ENCODE measurements at regions not wholly inside any gene's neighbourhood (a gene's known extent, or its start where the extent isn't known, plus 50 kb on each side); places are given as distances from the start of the nearest gene placed in this dataset.

DNA sequence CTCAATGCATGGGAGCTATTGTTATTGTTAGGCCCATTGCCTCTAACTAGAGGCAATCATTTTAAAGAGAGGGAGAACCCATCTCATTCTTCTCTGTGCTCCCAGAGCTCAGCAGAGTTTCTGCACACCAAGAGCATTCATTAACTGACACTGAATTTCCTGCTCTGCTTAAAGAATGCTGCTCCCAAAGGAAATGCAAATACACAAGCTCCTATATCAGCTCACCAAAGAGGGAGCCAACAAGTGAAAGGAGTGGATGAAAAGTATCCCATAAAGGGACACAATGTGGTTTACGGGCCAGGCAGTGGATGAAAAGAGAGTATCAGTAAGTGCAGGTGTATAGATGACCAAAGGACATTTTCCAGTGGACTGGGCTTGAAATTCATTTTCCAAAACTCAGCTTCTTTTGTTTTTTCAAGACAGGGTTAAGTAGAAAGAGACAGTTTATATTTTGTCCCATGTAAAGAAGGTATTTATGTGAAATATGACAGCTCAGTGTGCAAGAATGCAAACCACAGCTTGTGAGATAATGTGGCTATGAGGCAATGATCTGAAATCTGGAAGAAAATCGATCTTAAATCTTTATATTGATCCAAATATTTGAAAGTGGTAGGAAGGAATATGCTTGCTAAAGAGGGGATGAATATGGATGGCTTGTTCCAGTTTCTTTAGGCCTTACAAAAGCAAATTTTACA, 207.7 kb upstream of the CAMK1G start:
- no peak for FAIRE-seq
- TF ChIP-seq POLR2A (IDR thresholded peaks at IDR 0.05; ENCODE audit: low read depth, low read length) (no peak), TAF1 (IDR thresholded peaks at IDR 0.05; ENCODE audit: low read depth, low read length) (no peak), POLR2AphosphoS5 (IDR thresholded peaks at IDR 0.05; ENCODE audit: low read depth, low read length) (no peak), PAX5 (IDR thresholded peaks at IDR 0.05; ENCODE audit: insufficient read depth, low read length, severe bottlenecking) (no peak)
- no peak for DNase-seq (ENCODE audit: insufficient read length, low spot score)

DNA sequence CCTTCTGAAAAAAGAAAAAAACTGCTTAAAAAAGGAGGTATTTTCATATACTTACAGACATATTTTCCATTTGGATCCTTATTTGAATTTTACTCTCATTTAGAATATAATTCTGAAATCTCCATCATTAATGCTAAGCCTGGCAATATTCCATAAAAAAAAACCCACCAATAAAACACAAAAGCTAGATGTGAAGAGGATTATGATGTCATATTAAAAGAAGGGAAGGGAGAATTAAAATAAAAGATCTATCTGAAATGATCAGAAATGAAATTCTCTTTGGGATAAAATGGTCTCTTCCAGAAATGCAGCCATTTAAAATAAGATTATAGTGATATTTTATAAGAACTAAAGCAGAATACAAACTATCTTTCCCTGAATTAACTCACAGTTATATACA, 206.7 kb upstream of the CAMK1G start:
- no peak for FAIRE-seq
- no peak for DNase-seq (ENCODE audit: insufficient read length, low spot score)
- no peak for TF ChIP-seq PAX5 (IDR thresholded peaks at IDR 0.05; ENCODE audit: insufficient read depth, low read length, severe bottlenecking)
- no peak for TF ChIP-seq SPI1 (IDR thresholded peaks at IDR 0.05; ENCODE audit: low read depth, low read length)
- no peak for TF ChIP-seq POU2F2 (IDR thresholded peaks at IDR 0.05; ENCODE audit: low read depth, low read length)
- TF ChIP-seq POLR2AphosphoS5 (IDR thresholded peaks at IDR 0.05; ENCODE audit: low read depth, low read length): no peak
- no peak for TF ChIP-seq TAF1 (IDR thresholded peaks at IDR 0.05; ENCODE audit: low read depth, low read length)
- TF ChIP-seq POLR2A (IDR thresholded peaks at IDR 0.05; ENCODE audit: low read depth, low read length): no peak

DNA sequence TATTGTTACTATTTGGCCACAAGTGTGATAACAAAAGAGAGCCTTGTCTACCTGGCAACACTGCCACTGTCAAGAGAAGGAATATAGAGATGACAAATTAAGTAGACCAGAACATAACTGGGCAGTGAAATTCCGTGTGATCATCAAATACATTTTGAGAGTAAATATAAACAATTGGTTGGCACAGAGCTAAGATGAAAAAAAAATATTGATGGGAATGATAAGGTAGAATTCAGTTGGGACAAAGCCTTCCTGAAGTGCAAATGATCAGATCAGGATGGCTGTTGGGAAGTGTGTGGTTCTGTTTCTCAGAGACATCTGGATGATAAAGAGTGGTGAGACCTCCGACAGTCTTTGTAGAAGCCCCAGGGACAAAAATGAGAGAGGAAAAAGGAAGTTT, 205.5 kb upstream of the CAMK1G start:
- FAIRE-seq (no peak), DNase-seq (ENCODE audit: insufficient read length, low spot score) (no peak)
- TF ChIP-seq TAF1 (IDR thresholded peaks at IDR 0.05; ENCODE audit: low read depth, low read length) (no peak), POLR2A (IDR thresholded peaks at IDR 0.05; ENCODE audit: low read depth, low read length) (no peak), SPI1 (IDR thresholded peaks at IDR 0.05; ENCODE audit: low read depth, low read length) (no peak), POU2F2 (IDR thresholded peaks at IDR 0.05; ENCODE audit: low read depth, low read length) (no peak), POLR2AphosphoS5 (IDR thresholded peaks at IDR 0.05; ENCODE audit: low read depth, low read length) (no peak)

DNA sequence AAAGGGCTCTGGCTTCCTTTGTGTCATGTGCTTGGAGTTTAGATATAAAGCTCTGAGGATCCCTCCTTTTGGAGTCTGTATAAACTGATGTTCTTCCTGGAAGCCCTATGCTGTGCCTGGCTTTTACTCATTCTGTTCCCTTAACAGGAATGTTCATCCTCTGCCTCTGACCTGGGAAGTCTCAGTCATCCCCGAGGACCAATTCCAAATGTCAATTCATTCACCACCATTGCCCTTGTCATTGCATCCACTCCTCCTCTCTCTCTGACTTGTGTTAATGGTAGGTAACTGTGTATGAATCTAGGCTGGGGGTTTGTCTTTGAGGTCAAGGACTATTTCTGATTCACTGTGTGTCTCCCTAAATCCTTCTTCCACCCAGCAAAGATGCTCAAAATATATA, 204.2 kb upstream of the CAMK1G start:
- TF ChIP-seq TAF1 (IDR thresholded peaks at IDR 0.05; ENCODE audit: low read depth, low read length) (no peak), POU2F2 (IDR thresholded peaks at IDR 0.05; ENCODE audit: low read depth, low read length) (no peak), POLR2A (IDR thresholded peaks at IDR 0.05; ENCODE audit: low read depth, low read length) (no peak), PAX5 (IDR thresholded peaks at IDR 0.05; ENCODE audit: insufficient read depth, low read length, severe bottlenecking) (no peak), SPI1 (IDR thresholded peaks at IDR 0.05; ENCODE audit: low read depth, low read length) (no peak), POLR2AphosphoS5 (IDR thresholded peaks at IDR 0.05; ENCODE audit: low read depth, low read length) (no peak)
- no peak for DNase-seq (ENCODE audit: insufficient read length, low spot score)
- no peak for FAIRE-seq

DNA sequence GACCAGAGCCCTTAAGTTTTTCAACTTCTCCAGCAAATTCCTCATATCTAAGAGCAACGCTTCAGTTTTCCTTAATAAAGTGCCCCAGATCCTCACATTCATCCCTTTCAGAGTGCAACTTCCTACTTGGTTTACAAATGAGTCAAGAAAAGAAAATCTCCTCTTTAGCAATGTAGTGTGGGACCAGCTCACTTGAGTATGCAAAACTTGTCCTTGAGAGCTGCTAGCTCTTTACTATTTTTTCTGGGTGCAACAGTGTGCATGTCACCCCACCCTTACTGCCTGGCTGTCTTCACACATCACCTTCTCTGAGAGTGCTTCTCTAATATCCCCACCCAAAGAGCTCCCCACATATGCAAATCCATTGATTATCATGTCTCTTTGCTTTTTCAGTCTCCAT, 203.1 kb upstream of the CAMK1G start:
- DNase-seq (ENCODE audit: insufficient read length, low spot score): no peak
- no peak for FAIRE-seq
- TF ChIP-seq POU2F2 (IDR thresholded peaks at IDR 0.05; ENCODE audit: low read depth, low read length) (no peak), PAX5 (IDR thresholded peaks at IDR 0.05; ENCODE audit: insufficient read depth, low read length, severe bottlenecking) (no peak), POLR2A (IDR thresholded peaks at IDR 0.05; ENCODE audit: low read depth, low read length) (no peak), SPI1 (IDR thresholded peaks at IDR 0.05; ENCODE audit: low read depth, low read length) (no peak), POLR2AphosphoS5 (IDR thresholded peaks at IDR 0.05; ENCODE audit: low read depth, low read length) (no peak)

DNA sequence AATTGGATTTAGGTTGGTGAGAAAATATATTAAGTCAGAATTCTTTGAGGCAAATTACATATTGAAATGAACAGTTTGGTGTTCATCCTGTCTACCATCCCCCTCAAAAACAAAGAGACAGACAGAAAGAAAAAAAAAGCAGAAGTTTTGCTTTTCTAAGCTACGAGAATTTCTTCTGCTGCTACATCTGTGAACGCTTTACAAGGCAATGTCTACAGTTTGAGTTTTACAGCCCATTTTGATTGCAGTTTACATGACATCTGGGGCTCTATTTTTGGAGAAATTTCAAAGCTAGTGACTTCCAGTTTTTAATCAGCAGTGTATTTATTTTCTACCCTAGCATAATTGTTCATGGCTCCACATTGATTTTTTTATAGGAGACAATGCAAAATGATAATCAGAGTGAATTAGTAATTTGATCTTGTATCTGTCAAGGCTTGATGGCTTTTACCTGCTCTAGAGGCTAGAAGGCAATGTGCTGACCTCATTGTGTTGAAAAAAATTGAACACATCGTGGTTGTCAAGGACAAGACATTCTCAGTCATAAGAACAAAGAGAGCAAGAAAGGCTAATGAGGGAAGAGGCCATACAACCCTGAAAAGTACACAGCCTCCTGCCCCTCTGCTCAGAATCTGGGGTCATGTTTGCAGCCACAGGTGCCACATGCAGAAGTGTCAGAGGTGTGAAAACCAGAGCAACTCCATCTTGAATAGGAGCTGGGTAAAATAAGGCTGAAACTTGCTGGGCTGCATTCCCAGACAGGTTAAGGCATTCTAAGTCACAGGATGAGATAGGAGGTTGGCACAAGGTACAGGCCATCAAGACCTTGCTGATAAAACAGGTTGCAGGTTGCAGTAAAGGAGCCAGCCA, 201.0 kb upstream of the CAMK1G start:
- TF ChIP-seq POLR2A (IDR thresholded peaks at IDR 0.05; ENCODE audit: low read depth, low read length) (no peak), PAX5 (IDR thresholded peaks at IDR 0.05; ENCODE audit: insufficient read depth, low read length, severe bottlenecking) (no peak)
- no peak for FAIRE-seq
- DNase-seq (ENCODE audit: insufficient read length, low spot score): no peak

DNA sequence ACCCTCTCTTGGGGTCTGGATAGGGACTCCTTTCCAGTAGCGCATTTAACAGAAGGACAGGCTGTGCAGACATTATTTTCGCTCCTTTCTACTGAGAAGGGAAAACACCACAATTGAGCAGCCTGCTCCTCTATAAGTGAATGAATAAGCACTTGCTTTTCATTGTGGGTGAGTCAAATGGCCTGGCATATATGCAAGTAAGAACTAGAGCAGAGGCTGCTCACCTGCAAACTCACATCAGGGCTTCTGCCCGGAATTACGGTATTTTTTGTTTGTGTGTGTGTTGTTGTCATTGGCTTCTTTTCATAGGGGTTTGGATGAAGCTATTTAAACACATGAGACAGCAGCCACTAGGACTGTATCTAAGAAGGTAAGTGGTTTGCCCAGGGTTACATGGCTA, 200.1 kb upstream of the CAMK1G start:
- no peak for DNase-seq (ENCODE audit: insufficient read length, low spot score)
- TF ChIP-seq TAF1 (IDR thresholded peaks at IDR 0.05; ENCODE audit: low read depth, low read length) (no peak), POLR2AphosphoS5 (IDR thresholded peaks at IDR 0.05; ENCODE audit: low read depth, low read length) (no peak), SPI1 (IDR thresholded peaks at IDR 0.05; ENCODE audit: low read depth, low read length) (no peak), PAX5 (IDR thresholded peaks at IDR 0.05; ENCODE audit: insufficient read depth, low read length, severe bottlenecking) (no peak), POLR2A (IDR thresholded peaks at IDR 0.05; ENCODE audit: low read depth, low read length) (no peak), POU2F2 (IDR thresholded peaks at IDR 0.05; ENCODE audit: low read depth, low read length) (no peak)
- FAIRE-seq: no peak

DNA sequence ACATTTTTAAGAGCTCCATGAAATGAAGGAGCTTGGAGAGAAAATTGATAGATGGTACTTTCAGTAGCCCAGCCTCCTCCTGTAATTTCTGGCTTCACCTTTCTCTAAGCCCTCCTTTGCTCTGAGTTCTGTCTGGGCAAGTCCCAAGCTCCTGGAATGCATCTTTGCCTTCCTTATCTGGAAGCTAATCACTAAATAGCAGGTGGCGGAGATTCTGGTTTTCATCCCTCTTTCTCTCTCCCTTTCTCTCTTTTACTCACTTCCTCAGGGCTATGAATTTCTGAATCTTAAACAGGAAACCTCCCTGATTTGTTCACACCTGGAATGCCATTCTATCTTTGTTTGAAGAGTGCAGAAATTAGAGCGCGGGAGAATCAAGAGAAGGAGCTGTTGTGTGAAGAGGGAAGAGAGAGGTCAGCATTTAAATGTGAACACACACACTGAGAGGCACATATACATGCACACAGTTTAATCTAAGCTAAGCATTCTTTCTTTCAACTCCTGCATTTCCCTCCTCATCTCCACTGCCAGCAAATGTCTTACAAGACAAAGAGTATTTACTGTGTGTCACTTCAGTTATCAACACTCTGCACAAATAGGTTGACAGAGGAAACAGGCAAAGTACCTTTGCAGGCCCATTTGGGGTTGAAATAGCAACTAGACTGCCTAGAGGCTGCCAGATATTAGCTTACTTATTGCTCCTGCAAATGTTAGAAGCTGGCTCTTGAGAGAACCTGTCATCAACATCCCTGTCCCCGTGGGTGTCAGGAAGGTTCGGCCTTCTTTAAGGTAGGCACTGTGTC, 199.4 kb upstream of the CAMK1G start:
- TF ChIP-seq TAF1 (IDR thresholded peaks at IDR 0.05; ENCODE audit: low read depth, low read length) (no peak), POU2F2 (IDR thresholded peaks at IDR 0.05; ENCODE audit: low read depth, low read length) (no peak), PAX5 (IDR thresholded peaks at IDR 0.05; ENCODE audit: insufficient read depth, low read length, severe bottlenecking) (no peak), POLR2AphosphoS5 (IDR thresholded peaks at IDR 0.05; ENCODE audit: low read depth, low read length) (no peak), SPI1 (IDR thresholded peaks at IDR 0.05; ENCODE audit: low read depth, low read length) (no peak), POLR2A (IDR thresholded peaks at IDR 0.05; ENCODE audit: low read depth, low read length) (no peak)
- DNase-seq (ENCODE audit: insufficient read length, low spot score) (no peak), FAIRE-seq (no peak)

All from GM12891 (cell line).